Fibroblast of pulmonary artery (primary cell): ENCODE measurements at regions not wholly inside any gene's neighbourhood (a gene's known extent, or its start where the extent isn't known, plus 50 kb on each side); places are given as distances from the start of the nearest gene placed in this dataset.
"Not testable (repeated sequence)": the region's sequence is repeated elsewhere in the genome, so short reads cannot be mapped to it uniquely, and the experiment has no call there.

Experiments
- DNase-seq: peaks from one replicate; pipeline ENCODE4 v3.0.0-alpha.2; 2010; ENCODE audit warnings: low read depth
- H3K4me3 ChIP-seq: replicated peaks from 2 replicates; pipeline ENCODE4 v1.5.1; 2011; ENCODE audit warnings: low read depth, mild to moderate bottlenecking, control low read depth, low read length, moderate library complexity
- TF ChIP-seq, protein P1 (sequence below): IDR thresholded peaks from 2 replicates; pipeline ENCODE4 v1.5.1; 2011; ENCODE audit warnings: mild to moderate bottlenecking, control low read depth, low read length, inconsistent platforms; ENCODE audit errors: missing control alignments

DNA sequence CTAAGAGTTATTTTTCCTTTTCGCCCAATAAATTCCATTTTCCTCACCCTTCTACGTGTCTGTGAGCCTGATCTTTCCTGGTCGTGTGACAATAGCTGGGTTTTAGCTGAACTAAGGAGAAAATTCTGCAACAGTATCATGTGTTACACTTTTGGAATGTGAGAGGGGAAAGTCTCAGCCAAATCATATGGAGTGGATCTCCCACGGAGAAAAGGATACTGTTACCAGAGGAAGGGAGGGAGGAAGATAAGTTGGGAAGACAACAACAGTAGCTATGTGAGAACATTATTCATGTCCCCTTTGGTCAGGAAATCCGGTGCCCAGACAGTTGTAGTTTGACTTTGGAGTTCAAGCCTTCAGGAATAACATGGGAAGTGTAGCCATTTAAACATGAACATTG lies 584.0 kb upstream of the RAG2 start:
- peak; percentile 14 for DNase-seq
- H3K4me3 ChIP-seq, result no peak overlapping the region
- TF ChIP-seq, protein P1, sequence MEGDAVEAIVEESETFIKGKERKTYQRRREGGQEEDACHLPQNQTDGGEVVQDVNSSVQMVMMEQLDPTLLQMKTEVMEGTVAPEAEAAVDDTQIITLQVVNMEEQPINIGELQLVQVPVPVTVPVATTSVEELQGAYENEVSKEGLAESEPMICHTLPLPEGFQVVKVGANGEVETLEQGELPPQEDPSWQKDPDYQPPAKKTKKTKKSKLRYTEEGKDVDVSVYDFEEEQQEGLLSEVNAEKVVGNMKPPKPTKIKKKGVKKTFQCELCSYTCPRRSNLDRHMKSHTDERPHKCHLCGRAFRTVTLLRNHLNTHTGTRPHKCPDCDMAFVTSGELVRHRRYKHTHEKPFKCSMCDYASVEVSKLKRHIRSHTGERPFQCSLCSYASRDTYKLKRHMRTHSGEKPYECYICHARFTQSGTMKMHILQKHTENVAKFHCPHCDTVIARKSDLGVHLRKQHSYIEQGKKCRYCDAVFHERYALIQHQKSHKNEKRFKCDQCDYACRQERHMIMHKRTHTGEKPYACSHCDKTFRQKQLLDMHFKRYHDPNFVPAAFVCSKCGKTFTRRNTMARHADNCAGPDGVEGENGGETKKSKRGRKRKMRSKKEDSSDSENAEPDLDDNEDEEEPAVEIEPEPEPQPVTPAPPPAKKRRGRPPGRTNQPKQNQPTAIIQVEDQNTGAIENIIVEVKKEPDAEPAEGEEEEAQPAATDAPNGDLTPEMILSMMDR, result no peak

DNA sequence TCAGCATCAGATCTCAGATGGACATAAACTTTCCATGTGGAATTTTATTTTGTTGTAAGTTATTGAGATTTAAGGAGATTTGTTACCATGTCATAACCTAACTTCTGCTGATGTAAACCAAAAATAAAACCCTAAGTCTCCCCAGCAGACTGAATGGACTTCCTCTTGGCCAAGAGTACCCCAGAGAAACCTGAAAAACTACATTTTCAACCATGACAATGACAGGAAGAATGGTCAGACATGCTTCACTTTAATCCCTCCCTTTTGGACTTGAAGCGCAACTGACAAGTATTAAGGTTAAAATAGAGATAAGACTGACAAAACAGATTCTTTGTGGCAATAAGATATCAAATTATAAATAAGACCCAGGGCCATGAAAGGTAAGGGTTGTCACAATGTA lies 579.7 kb upstream of the RAG2 start:
- H3K4me3 ChIP-seq, result no peak overlapping the region
- DNase-seq, result no peak
- TF ChIP-seq, protein P1, result no peak

- TF ChIP-seq, protein P1, result no peak
- peak; percentile 10 for DNase-seq
- no peak overlapping the region for H3K4me3 ChIP-seq
These were observed 573.4 kb upstream of the RAG2 start for GRCh38 chr11:37171451-37171850.

DNA sequence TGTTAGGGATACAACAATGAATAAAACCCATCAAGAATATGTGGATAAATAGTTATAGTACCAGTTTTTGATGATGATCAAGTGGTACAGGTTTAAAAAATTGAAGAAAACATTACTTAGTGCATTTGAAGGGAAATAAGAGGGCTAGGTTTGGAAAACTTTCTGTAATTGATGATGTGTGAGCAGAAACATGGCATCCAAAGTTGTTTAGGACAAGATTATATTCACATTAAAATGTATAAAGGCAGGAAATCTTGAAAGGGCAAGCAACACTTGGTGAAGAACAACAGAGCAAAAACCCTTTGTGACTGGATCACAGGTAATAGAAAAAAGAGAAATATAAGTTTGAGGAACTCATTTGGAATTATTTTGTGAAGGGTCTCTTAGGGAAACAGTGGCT lies 572.3 kb upstream of the RAG2 start:
- DNase-seq, result no peak

DNA sequence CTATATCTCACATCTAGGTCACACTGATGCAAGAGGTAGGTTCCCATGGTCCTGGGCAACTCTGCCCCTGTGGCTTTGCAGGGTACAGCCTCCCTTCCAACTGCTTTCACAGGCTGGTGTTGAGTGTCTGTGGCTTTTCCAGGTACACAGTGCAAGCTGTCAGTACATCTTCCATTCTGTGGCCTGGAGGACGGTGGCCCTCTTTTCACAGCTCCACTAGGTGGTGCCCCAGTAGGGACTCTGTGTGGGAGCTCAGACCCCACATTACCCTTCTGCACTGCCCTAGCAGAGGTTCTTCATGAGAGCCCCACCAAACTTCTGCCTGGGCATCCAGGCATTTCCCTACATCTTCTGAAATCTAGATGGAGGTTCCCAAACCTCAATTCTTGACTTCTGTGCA lies 547.4 kb upstream of the RAG2 start:
- not testable (repeated sequence) for H3K4me3 ChIP-seq, DNase-seq

More for the DNA sequence above, 572.3 kb upstream of the RAG2 start:
- no peak overlapping the region for H3K4me3 ChIP-seq
- TF ChIP-seq, protein P1, result no peak

DNA sequence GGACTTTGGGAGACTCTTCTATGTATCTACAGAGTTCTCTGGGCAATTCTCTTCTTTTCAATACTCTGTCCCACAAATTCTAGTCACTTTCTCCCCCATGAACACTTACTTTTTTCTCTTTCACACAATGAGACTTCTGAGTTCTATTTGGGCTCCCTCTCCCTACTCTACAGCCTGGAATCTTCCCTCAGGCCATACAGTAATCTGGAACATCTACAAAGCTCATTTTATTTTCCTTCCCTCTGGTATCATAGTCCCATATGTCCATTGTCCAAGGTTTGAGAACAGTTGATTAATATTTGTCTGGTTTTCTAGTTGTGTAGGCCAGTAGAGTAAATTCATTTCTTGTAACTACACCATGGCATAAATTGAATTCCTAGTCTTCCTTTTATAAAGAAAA lies 544.6 kb upstream of the RAG2 start:
- TF ChIP-seq, protein P1, result no peak
- no peak overlapping the region for H3K4me3 ChIP-seq
- no peak for DNase-seq

DNA sequence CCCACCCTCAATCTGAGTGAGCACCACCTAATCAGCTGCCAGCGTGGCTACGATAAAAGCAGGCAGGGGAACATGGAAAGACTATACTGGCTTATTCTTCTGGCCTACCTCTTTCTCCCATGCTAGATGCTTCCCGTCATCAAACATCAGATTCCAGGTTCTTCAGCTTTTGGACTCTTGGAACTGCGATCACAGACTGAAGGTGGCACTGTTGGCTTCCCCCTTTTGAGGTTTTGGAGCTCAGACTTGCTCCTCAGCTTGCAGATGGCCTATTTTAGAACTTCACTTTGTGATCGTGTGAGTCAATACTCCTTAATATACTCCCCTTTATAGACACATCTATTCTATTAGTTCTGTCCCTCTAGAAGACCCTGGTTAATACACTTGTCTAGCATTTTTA lies 543.7 kb upstream of the RAG2 start:
- TF ChIP-seq, protein P1, result no peak
- H3K4me3 ChIP-seq, result no peak overlapping the region
- DNase-seq, result no peak

DNA sequence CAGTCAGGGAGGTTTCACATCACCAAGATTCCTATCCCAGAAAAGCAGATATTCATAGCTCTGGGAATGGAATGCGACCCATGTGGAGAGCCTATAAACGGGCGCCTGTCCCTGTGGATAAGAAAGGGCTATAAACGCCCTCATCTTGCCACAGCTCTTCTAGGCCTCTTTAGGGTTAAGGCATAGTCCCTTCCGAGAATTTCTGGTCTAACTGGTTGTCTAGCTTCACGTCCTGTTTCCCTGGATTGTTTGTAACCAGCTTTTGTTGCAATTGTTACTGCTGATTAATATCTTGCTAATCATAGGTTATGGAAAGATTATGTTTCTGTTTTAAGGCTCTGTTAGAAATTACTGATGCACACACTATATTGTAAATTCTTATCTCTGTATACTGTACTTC lies 537.6 kb upstream of the RAG2 start:
- not testable (repeated sequence) for H3K4me3 ChIP-seq, DNase-seq
